GM18909 (cell line): ENCODE measurements at regions not wholly inside any gene's neighbourhood (a gene's known extent, or its start where the extent isn't known, plus 50 kb on each side); places are given as distances from the start of the nearest gene placed in this dataset.
A peak's percentile ranks its signal among the peaks of the same experiment; 100 is the strongest.
"Not testable (repeated sequence)": the region's sequence is repeated elsewhere in the genome, so short reads cannot be mapped to it uniquely, and the experiment has no call there.

ENCODE experiments used
- ATAC-seq: cut with Tn5 transposase; IDR thresholded peaks from one replicate; pipeline ENCODE4 v1.9.1; 2021; ENCODE audit warnings: mild to moderate bottlenecking; ENCODE audit not compliant: unreplicated experiment, poor library complexity

DNA sequence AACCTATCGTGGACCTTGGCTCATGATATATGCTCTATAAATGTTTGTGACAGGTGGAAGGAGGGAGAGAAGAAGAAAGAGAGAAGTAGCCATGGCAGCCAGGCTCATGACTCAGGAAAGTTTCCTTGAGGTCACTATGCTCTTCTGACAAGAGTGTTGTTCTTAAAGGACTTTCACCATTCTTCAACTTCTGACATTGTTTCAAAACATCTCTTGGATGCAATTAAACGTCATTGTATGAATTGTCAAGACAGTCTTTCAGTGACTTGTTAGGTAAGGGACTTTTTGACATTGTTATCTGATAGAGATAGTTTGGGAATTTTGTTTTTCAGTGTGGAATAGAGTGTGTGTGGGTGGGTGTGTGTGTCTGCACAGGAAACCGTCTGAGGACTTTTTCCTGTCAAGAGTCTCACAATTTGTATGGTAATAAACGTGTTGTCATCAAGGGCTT lies 617.0 kb downstream of the MID1IP1 start:
- ATAC-seq: no peak

DNA sequence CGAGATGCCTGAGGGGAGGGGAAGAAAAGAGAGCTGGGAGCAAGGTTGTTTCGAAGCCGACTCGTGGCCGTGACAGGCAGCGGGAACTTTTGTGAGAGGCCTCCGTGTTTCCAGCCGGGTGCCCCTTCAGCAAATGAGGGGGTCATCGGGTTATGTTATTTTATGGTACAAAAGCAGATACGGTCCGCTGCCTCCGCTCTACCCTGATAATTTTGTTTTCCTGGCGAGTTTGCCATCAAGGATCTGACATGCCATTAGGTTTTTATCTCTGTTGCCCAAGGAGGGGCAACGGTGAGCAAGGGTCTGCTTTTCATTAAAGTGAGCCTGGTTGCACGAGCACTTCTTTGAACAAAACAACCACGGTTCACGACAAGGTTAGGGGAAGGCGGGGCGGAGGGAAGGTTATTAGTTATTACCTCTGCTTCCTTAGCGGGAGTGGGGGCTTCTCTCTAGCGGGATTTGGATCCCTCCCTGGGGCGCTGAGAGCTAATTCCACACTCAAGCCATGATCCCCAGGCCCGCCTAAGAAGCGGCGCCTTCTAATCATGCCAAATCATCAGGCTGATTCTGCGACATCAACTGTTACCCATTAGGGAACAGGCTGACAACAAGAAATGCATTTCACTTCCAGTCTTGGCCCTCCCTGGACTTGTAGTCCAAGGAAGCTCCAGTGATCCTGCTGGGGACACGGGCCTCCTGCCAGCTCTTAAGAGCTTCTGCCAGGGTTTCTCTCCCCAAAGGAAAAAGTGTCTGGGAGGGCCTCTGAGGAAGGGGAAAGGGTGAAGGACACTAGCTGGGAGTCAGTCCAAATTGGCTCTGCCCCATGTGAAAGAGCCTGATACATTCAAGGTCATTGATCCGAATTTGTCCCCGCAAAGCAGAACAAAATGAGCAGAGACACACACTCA lies 617.7 kb downstream of the MID1IP1 start:
- ATAC-seq: no peak

DNA sequence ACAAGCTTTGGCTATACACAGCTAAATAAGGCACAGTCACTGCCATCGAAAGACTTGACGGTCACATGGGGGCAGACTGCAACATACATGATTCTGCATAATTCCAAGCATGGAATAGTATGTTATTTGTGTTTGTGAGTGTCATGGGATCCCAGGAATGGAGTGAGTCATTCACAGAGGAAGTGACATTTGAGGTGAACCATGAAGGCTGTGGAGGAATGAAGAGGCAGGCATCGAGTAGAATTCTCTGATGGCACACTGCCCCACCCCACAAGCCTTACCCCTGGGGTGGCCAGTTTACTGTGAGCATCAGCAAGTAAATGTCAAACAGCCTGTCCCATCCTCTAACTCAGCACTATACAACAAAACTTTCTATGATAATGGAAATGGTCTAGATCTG lies 619.7 kb downstream of the MID1IP1 start:
- ATAC-seq: no peak

DNA sequence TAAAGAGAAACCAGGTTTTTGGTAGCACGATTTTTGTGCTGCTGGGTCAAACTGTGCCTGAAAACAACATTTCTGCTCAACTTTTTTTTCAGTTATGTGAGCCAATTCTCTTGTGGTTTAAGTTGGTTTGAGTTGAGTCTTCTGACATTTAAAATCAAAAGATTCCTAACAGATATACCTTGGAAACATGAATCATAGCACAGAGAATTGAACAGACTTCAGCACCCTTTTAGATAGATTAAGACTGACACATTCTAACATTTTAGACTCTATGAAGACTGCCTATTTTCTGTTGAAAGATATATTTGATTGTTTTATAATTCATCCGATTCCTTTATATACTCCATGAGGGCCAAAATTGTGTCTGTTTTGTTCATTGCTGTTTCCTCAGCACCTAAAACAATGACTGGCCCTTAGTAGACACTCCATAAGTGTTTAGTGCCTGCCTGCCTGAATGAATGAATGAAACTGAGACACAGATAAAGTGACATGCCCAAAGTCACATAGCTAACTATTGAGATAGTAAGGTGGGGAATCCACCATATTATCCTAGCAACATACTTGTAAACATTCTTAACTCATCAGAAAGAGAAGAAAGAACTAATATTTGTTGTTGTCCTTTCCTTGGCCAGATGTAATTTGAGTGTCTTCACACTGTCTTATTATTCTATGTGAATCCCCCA lies 624.0 kb downstream of the MID1IP1 start:
- ATAC-seq: no peak

DNA sequence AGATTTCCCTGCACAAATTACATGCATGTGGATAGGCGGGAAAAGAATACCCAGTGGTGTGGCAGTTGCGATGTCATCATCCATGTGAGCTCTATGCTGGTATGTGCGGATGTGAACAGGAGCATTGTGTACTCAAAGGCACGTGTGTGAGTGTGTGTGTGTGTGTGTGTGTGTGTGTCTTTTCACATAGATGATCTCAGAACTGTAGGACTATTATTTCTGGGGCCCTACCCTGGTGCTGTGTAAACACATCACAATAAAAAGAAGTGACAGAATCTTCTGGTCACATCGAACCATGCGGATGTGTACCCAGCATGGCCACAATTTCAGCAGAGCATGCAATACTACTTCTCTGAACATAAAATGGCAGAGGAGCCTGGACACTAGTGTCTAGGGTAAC lies 624.8 kb downstream of the MID1IP1 start:
- ATAC-seq: no peak

DNA sequence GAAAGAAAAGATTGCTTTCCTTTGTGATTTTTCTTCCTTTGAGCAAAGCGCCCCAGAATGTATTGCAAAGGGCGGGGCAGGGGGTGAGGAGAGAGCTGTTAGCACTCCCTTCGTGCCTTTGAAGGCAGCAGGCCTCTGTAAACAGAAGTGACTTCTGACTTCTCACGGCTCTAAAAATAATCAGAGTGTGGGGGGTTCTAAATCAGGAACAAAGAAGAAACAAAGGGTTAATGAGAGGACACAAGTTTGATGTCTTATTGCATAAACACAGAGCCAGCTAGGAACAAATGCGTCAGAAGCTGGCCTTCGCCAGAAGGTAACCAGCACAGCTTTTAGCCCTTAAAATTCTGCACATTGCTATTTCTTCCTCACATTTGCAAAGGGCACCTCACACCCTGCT lies 626.2 kb downstream of the MID1IP1 start:
- ATAC-seq: no peak

DNA sequence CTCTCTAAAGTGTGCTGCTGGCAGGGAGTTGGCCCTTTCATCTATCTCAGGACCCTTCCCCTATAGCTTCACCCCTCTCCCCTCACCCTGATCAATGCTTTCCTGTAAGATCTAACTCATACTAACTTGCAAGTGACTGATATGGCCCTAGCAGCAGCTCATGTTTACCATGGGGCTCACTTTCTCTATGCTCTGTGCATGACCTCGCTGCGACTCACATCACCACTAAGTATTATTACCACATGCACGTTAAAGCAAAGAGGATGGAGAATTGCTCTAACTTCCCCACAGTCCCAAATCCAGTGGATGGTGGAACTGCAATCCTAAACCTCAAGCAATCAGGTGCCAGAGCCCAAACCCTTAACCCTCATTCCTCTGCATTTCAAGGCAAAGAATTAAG lies 626.6 kb downstream of the MID1IP1 start:
- ATAC-seq: no peak

DNA sequence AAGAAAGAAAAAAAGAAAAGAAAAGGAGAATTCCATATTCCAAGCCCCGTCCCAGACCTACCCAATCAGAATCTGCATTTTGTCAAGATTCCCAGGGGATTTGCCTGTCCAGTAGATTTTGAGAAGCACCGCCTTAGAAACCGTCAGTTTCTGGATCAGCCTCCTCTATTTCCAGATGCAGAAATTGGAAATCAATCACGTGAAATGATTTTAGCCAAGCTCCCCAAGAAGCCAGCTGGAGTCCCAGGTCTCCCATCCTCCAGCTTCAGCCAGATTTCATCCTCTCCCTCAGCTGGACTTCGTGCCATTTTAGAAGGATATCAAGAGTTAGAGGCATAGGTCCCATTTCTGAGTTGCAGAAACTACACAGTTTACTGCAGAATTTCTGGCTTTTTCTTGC lies 629.3 kb downstream of the MID1IP1 start:
- no peak for ATAC-seq

DNA sequence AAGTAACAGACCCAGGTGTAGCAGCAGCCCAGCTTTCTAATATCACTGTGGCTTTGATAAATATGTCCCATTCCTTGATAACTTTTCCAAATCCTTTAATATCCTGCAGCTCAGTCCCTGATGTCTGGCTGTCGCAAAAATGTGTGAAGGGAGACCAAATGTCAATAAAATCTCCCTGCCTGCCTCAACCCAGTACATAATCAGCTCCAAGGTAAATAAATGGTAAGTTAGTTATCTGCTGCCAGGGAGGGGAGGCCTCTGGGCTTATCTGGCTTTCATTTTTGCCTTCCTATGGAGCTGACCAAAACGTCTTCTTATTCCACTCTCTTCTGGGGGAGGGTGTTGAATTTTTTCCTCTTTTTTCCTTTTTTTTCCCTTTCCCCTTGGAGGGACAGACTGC lies 630.6 kb downstream of the MID1IP1 start:
- ATAC-seq: no peak

DNA sequence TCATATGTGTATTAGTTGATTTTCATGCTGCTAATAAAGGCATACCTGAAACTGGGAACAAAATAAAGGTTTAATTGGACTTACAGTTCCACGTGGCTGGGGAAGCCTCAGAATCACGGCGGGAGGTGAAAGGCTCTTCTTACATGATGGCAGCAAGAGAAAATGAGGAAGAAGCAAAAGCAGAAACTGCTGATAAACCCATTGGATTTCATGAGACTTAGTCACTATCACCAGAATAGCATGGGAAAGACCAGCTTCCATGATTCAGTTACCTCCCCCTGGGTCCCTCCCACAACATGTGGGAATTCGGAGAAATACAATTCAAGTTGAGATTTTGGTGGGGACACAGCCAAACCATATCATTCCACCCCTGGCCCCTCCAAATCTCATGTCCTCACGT lies 633.4 kb downstream of the MID1IP1 start:
- not testable (repeated sequence) for ATAC-seq

DNA sequence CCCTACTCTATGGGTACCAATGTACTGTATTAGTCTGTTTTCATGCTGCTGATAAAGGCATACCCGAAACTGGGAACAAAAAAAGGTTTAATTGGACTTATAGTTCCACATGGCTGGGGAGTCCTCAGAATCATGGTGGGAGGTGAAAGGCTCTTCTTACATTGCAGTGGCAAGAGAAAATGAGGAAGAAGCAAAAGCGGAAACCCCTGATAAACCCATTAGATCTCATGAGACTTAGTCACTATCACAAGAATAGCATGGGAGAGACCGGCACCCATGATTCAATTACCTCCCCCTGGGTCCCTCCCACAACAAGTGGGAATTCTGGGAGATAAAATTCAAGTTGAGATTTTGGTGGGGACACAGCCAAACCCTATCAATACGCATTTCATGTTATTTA lies 635.3 kb downstream of the MID1IP1 start:
- ATAC-seq: not testable (repeated sequence)

DNA sequence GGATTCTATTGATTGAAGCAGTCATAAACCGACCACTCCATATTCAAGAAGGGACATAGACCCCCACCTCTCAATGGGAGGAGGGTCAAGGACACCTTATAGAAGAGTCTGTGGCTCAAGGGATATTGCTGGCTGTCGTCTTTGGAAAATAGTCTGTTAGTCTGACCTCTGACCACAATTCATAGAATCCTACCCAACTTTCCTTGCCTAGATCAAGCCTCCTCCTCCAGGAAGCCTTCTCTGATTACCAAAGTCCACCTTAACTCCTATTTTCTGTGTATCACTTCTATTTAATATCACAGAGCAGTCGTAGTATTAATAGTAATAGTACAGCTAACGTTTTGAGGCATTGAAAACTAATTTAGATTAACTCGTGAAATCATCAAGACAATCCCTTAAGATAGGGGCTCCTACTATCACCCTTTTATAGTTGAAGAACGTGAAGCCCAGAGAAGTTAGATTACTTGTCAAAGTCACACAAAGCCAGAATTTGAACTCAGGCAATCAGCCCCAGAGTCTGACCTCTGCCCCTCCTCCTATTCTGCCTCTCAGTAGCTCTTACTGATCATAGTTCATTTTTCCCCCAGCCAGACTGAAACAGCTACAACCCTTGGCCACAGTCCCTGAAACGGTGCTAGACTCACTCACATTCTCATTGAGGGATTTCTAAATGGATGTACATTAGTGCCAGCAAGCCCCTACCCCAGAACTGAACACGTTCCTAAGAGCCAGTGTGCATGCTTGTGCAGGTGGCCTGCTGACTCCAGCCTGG lies 636.6 kb downstream of the MID1IP1 start:
- no peak for ATAC-seq

DNA sequence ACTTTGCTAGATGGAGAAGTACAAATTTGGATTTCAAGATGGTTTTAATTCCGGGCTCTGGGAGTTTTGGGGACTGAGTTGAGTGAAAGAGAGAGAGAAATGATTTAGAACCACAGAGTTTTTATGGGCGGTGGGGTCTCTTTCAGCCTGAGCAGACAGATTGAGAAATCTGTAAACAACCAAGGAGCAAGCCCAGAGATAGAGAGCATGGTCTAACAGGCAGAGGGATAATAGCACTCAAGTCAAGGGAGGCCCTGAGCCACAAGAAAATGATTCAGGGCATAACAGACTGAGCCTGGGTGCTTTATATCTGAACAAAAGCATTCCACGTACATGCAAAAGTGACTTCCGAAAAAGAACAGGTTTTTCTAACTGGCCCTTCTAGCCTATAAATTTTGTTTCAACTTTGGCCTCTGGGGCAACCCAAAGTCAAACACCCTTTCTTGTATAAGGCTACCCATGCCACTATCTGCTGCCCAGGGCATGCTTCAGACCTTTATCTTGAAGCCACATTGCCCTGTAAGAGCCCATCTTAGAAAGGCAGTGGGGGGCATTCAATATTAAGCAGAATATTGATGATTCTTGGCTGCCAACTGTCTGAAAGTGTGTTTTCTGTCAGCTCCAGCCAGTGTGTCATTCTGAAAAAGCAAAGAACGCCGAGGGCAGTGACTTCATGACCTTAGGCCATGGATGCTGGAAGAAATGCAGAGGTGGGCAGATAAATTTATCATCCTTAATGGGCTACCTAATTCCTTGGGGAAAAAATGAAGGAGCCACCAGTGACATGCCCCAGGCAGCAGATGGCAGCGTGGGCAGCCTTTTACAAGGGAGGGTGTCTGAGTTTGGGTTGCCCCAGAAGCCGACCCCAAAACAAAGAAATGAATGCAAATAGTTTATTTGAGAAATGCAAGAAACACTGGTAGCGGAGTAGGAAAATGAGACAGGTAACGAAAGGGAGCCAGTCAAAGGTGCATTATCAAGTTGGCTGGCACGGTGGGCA lies 637.6 kb downstream of the MID1IP1 start:
- ATAC-seq: no peak

DNA sequence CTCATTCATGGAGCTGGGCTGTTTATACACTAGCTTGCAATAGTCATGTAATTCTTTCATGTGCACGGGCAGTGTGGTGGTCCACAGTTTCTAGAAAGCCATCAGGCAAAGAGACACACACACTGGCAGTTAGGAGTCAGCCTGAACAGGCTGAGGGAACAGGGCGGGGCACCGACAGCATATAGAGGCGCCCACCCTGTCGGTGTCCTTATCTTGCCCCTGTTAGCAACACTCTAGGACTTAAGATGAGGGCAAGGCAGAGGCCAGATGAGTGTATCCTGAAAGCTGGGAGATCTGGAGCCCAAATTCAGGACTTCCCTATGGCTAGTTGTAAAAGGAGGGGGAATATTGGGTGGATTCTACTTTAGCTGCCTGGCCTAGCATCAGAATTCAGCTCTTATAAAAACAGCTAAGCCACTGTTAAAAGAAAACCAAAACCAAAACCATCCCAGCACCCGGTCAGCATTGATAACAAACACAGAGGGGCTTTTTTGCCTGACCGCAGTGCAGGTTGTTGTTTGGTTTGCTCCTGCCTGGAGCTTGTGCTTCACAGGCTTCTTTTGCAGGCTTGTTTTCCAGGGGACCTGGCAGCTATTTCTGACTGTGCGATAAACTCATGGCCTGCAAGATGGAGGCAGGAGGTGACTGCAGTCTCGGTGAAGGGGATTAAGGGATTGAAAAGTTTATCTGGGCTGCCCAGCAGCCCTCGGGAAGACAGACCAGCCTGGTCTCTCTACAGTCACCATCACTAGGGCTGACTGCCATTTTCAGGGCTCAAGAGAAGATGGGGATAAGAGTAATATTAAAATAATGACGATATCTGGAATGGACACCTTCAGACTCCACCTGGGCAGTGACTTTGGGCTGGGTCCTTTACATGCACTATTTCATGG lies 638.9 kb downstream of the MID1IP1 start:
- ATAC-seq: peak; percentile 67

DNA sequence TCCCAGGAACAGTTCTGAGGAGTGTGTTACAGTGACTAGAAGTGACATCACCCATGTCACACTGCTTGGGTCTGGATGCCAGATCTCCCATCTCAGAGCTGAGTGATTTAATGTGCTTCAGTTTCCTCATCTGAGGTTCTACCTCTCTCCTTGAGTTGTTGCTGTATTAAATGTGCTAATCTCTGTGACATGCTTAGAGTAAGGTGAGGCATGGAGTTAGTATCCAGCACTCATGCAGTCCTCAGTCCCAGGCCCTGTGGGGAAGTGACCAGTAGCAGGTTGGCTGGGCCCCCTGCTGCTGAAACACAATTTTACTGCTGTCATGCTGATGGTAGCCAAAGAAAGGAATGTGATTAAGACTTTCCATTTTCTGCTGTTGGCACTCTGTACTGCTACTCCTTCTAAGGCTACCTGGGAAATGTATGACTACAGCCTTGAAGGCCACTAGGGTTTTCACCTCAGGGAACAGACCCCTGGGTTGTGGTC lies 639.6 kb downstream of the MID1IP1 start:
- peak; percentile 13 for ATAC-seq

DNA sequence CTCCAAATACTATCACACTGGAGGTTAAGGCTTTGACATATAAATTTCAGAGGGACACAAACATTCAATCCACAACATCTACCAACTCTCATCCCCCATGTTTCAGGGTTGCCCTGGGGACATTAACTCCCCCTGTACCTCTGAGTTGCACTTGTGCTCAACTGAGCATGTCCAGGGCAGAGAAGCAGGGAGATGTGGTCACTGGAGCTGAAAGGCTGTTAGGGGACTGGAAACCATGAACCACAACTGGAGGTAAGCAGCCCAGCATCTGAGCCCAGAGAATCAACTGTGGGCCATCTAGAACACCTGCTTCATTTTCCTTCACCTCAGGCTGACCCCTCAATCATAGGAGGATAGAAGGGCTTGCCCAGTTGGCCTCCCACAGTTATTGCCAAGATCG lies 641.1 kb downstream of the MID1IP1 start:
- peak; percentile 53 for ATAC-seq

DNA sequence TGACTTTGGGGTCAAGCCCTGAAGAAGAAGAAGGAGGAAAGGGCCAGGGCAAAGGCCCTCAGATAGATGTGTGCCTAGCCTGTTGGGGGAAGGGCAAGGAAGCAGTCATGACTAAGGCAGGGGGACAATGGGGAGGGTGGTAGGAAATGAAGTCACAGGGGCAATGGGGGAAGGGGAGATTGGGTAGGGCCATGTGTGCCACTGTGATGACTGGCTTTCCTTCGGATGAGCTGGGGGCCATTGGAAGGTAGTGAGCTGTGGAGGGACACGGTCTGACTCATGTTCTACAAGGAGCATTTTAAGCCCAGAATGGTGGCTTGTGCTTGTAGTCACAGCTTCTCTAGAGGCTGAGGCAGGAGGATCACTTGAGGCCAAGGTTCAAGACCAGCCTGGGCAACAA lies 642.0 kb downstream of the MID1IP1 start:
- ATAC-seq: no peak

DNA sequence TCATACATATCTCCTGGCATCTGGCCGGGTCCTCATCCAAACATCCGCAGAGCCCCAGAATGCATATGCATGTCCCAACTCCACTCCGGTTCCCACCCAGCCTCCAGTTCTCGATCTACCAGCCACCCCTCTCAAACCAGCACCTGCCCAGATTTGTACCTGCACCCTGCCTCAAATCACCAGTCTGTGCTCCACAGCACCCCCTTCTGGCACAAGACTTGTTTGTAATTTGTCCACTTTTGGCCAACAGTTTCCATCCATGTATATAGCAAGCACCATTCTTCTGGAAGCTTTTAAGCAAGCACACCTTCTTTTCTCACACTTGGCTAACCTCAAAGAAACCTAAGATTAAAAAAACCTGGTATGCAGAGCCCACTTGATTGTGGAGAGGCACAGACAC lies 644.1 kb downstream of the MID1IP1 start:
- no peak for ATAC-seq

DNA sequence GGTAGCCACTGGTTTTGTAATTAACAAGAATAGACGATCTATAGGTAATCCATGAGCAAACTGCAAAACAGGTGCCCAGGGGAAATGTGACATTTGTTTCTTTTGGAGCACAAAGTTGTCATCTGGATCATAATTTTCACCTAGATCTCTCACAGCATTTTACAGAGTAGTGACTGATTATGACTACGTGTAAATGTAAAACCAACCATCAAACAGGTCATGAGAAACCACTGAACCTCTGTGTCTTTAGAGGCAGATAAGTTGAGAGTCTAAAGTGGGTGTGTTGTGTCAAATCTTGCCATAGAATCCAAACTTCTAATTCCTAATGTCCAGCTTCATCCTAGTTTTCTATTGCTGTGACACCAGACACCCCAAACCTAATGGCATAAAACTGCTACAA lies 648.1 kb downstream of the MID1IP1 start:
- ATAC-seq: no peak
